ENCODE measurements at regions not wholly inside any gene's neighbourhood (a gene's known extent, or its start where the extent isn't known, plus 50 kb on each side); places are given as distances from the start of the nearest gene placed in this dataset.

GRCh38 chr10:28149746-28150145, 150.9 kb upstream of the ODAD2 start (continued):
- TF ChIP-seq DMBX1 (CRISPR knock-in tag; IDR thresholded peaks at IDR 0.05; ENCODE audit: borderline replicate concordance), result no peak
- no peak for TF ChIP-seq ZNF239 (CRISPR knock-in tag; IDR thresholded peaks at IDR 0.05)
- no peak for TF ChIP-seq ZNF785 (CRISPR knock-in tag; IDR thresholded peaks at IDR 0.05)
- TF ChIP-seq POLR2B (IDR thresholded peaks at IDR 0.05; ENCODE audit: low read depth, partially characterized antibody), result no peak

DNA sequence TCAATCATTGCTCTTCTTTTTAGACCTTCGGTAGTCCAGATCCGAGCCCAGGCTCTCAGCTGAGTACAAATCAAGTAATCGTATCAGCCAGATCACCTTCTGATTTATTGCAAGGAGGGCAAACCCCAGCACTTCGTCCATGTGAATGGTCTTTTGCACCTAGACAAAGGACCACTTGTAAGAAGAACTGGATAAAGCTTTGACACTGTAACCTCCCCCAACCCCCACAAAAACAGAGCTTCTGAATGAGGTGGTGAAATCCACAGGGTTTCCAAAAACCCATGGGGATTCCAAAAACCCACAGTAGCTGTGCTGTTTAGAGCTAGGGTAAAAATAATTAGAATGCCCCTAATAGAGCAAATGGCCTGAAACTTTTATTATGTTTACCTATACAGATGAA, 148.8 kb upstream of the ODAD2 start:
- peaks cover 0 to 2% of the 10 kb centered on the region in 2 experiments; a peak in 1 of 5 replicates for H3K27me3 ChIP-seq (ENCODE audit: control insufficient read depth in 2 of 2, insufficient read depth in 2 of 2, low read length in 2 of 2)
- no peaks in the 10 kb centered on the region for H3K36me3 ChIP-seq (ENCODE audit: control insufficient read depth, insufficient read depth, low read length)
- no TSS peak for BruUV-seq (replicated peaks)
- FAIRE-seq (no peak), ATAC-seq (no peak), DNase-seq (ENCODE audit: extremely low read depth in 1 of 4, low spot score in 3 of 4) (no peak)
- 3% methylated on average over 4 of the region's 4 CpGs for WGBS (ENCODE audit: insufficient coverage, low coverage, missing lambda C conversion rate)
- H3K4me2 ChIP-seq (ENCODE audit: insufficient read depth, low read length), result no peak overlapping the region
- no peak overlapping the region for H3K27ac ChIP-seq (ENCODE audit: extremely low read depth, low read depth, low read length)
- TF ChIP-seq ZBTB26 (CRISPR knock-in tag; IDR thresholded peaks at IDR 0.05) (no peak), SMAD2 (IDR thresholded peaks at IDR 0.05; ENCODE audit: low read depth, low read length) (no peak), CUX1 (CRISPR knock-in tag; IDR thresholded peaks at IDR 0.05) (no peak), ZNF592 (IDR thresholded peaks at IDR 0.05) (no peak), PHTF2 (CRISPR knock-in tag; IDR thresholded peaks at IDR 0.05) (no peak), FOSL1 (tag; conservative IDR thresholded peaks at IDR 0.05) (no peak), ZC3H8 (IDR thresholded peaks at IDR 0.05) (no peak), CBX3 (IDR thresholded peaks at IDR 0.05; ENCODE audit: borderline replicate concordance in 1 of 2, low read length in 2 of 2) (no peak)
- no peaks in the 10 kb centered on the region for H3K9me3 ChIP-seq (replicated peaks; ENCODE audit: control insufficient read depth, insufficient read depth, low read depth, low read length)
- H3K4me1 ChIP-seq (replicated peaks in 1 of 2; ENCODE audit: control insufficient read depth in 2 of 2, insufficient read depth in 2 of 2, low read length in 2 of 2), result no peaks in the 10 kb centered on the region
- no peaks in the 10 kb centered on the region for H4K20me1 ChIP-seq (replicated peaks; ENCODE audit: control insufficient read depth, insufficient read depth, low read length)
- H3K79me2 ChIP-seq (ENCODE audit: control insufficient read depth, insufficient read depth, low read length), result no peaks in the 10 kb centered on the region
- in situ Hi-C loops (cut with MboI) (no loop called here), intact Hi-C loops (cut with micrococcal nuclease) (no loop called here)
- H3K4me3 ChIP-seq, result no peak overlapping the region
- H2AFZ ChIP-seq (ENCODE audit: low read depth, low read length), result no peak overlapping the region
- no peak overlapping the region for H3K9ac ChIP-seq (ENCODE audit: insufficient read depth in 1 of 2, low read depth in 2 of 2, low read length in 2 of 2)
- no peaks in the 10 kb centered on the region for H3K9me1 ChIP-seq (ENCODE audit: control insufficient read depth, insufficient read depth, low read length)
- ChIA-PET CTCF (ENCODE audit: low intra/inter-chr PET ratio) (no interaction called here), POLR2A (interaction anchor here (0.5 to 0.7 kb wide), 2 partner anchors 448 to 1327 kb away, joined by 3 read pairs; no protein-coding TSS in a partner anchor)
